GM19397 (cell line): ENCODE measurements at regions not wholly inside any gene's neighbourhood (a gene's known extent, or its start where the extent isn't known, plus 50 kb on each side); places are given as distances from the start of the nearest gene placed in this dataset.
"Not testable (repeated sequence)": the region's sequence is repeated elsewhere in the genome, so short reads cannot be mapped to it uniquely, and the experiment has no call there.

Experiments used
- ATAC-seq: cut with Tn5 transposase; IDR thresholded peaks from one replicate; pipeline ENCODE4 v1.9.1; 2021; ENCODE audit warnings: mild to moderate bottlenecking, moderate library complexity; ENCODE audit not compliant: unreplicated experiment

GRCh38 chr4:181821039-181822004 is 421.9 kb upstream of the TENM3 start:
- no peak for ATAC-seq

DNA sequence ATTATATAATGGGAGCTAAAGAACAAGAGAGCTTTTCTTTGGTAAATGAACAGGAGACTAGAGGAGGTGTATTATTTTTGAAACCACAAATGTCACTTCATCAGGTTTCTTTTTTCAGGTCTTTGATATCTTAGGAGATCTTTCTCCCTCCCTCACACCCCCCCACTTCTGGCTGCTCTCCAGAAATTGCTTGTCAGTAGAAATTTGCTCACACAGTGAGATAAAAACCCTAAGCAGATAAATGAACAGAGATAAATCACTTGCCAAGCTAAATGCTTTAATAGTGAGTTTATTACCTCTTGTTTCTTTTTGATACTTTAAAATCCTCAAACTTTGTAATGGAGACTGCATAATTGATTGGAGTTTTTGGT is 421.2 kb upstream of the TENM3 start:
- ATAC-seq = no peak

- ATAC-seq = no peak
These were observed 420.0 kb upstream of the TENM3 start for GRCh38 chr4:181823183-181823582.

DNA sequence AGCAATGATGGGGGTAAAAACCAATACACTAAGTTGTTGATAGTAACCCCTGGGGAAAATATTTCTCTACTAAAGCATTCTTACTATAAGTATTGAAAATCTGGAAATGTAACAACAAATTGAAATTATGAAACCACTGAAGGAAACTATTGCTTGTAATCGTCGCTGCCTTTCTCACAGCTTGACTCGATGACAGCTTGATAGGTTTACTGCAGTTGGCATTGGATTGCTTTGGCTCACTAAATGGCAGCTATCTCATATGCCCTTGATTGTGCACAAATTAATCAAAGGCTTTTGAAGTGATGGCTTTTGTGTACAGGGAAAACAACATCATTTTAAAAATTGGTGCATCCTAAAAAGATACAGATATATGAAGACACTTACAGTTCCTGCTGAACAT is 419.6 kb upstream of the TENM3 start:
- no peak for ATAC-seq

- ATAC-seq = no peak
These were observed 417.6 kb upstream of the TENM3 start for GRCh38 chr4:181825564-181825963.

- ATAC-seq = no peak
These were observed 416.0 kb upstream of the TENM3 start for GRCh38 chr4:181827246-181827645.

DNA sequence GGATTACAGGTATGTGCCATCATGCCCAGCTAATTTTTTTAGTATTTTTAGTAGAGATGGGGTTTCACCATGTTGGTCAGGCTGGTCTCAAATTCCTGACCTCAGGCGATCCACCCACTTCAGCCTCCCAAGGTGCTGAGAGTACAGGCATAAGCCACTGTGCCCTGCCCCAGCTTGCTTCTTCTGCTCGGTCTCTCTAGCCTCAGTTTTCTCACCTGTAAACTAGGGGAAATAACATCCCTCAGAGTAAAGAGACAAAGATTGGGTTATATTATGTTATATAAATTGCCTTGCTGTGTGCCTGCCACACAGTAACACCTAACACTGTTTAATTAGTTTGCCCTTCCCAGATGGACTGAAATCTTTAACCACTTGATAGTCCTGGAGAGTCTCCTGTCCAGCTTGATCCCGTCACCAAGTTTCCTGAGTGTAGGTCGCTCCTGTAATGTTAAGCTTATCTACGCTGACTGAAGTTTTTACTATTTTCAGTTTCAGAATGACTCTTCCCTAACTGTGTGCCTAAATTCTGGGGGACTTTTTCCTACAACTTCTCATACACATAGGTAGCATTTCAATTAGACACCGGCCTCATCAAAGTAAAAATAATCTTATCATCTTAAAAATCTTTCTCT is 412.7 kb upstream of the TENM3 start:
- no peak for ATAC-seq

- no peak for ATAC-seq
These were observed 409.1 kb upstream of the TENM3 start for GRCh38 chr4:181834071-181834470.

- ATAC-seq = no peak
These were observed 407.9 kb upstream of the TENM3 start for GRCh38 chr4:181835348-181835747.

DNA sequence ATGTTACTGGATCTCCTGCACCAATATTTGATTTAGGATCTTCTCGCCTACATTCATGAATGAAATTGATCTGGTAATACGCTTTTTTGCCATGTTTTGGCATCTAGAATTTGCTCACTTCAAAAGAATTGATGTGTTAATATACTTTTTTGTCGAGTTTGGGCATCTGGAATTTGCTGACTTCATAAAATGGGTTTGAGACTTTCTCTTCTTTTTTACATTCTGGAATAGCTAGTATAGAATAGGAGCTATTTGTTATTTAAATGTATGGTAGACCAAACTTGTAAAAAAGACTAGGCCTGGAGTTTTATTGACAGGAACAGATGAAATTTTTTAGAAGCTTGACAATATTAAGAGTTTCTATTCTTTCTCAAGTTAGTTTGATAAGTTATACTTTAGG is 404.9 kb upstream of the TENM3 start:
- no peak for ATAC-seq

- ATAC-seq = not testable (repeated sequence)
These were observed 399.4 kb upstream of the TENM3 start for GRCh38 chr4:181843797-181844196.

DNA sequence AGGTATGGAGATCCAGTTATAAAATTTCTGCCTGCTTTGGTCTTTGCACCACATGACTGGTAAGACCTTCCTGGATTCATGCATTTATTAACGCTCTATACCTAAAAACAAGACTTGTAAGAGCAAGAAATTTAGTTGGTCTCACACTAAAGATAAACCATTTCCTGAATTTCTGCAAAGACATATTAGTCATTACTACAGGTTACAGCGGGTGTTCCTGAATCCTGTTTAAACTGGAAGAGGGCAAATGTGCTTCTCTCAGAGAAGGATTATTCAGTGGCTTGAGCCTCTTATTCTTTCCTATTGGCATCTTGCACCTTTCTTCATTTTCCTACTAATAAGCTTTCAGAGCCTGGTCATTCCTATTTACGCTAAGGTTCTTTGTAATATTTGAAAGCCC is 397.6 kb upstream of the TENM3 start:
- ATAC-seq = no peak

DNA sequence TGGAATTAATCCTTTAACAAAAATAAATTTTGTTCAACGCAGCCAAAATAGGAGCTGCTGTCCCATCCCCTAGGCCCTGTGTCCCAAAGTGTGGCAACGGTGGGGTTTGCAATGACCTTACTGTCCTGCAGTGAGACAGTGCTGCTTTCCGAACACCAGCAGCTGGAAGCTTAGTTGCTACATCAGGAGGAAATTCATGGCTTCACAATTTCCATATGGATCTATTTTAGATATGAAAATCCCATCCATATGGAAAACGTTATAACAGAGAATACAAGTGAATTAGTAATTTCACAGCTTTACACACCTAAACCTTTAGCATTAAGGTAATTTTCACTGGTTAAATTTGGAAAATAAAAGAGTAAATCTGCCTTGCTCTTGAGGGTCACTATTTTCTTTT is 396.3 kb upstream of the TENM3 start:
- ATAC-seq = no peak

DNA sequence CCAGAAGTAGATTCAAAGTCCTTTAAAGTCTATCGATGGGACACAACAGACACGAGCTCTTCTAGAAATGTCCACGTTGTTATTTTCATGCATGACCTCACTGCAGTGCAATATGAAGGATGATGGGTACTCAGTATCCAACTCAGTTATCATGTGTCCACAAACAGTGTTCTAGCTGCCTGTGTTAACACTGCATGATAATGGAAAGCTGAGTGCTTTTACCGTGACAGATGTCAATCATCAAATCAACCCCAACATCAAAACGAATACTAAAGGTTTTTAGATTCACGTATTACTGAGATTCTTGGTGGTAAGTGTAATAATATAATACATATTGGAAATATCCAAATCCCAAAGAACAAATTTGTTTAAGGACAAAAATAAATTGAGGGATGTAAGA is 394.8 kb upstream of the TENM3 start:
- ATAC-seq = no peak

DNA sequence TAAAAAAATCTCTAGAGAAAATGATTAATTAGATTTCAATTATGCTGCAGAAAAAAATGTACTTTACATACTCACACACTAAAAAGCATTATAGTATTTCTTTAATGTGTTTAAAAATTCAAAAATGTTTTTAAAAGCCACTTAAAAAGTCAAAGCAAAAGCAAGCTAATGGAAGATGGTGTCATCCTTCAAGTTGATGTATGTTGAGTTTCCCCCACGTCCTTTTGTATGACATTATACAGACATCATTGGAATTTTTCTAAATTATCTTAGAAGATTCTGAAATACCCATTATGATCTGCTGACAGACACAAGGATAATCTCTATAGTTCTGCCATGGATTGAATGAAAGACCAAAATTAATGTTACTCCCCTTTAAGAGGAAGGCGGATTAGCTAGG is 393.7 kb upstream of the TENM3 start:
- no peak for ATAC-seq

GRCh38 chr4:181853881-181854511 is 389.2 kb upstream of the TENM3 start:
- no peak for ATAC-seq

DNA sequence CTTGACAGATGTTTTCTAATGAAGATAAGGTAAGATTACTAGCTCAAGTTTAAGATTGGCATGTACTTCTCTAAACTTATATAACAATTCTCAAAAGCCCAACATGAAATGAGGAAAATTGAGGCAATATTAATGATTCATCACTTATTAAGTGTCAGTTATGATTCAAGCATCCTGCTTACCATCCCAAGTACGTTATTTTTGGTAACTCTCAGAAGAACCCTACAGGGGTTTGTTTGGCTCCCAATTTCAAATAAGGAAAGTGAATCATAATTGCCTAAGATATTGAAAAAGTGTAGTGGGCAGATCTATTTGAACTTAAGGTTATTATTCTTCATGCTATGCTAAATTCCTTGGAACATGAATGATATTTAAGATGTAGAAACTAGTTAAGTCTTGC is 387.9 kb upstream of the TENM3 start:
- ATAC-seq = no peak

DNA sequence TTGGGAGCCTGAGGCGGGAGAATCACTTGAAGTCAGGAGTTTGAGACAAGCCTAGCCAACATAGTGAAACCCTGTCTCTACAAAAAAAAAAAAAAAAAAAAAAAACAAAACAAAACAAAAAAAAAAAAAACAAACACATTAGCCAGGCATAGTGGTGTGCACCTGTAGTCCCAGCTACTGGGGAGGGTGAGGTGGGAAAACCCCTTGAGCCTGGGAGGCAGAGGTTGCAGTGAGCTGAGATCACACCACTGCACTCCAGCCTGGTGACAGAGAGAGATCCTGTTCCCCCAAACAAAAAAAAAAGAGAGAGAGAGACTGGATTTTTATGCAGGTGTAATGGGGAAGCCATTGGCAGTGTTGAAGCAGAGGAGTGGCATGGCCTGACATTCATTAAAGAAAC is 385.7 kb upstream of the TENM3 start:
- ATAC-seq = not testable (repeated sequence)

DNA sequence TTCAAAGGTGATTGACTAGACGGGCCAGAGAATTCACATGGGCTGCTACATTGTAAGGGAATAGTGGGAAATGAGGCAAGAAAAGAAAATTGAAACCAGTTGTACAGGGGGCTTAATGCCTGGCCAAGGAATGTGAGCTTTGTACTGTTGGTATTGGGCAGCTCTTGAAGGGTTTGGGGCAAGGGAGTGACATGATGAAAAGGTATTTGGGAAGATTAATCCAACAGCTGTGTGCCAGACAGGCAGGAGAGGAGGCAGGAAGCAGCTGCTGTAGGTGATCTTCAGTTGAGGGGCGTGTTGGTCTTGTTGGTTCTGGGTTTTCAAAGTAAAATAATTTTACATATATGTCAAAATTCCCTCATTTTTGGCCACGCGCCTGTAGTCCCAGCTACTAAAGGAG is 384.5 kb upstream of the TENM3 start:
- ATAC-seq = no peak

- ATAC-seq = no peak
These were observed 383.8 kb upstream of the TENM3 start for GRCh38 chr4:181859439-181859838.

DNA sequence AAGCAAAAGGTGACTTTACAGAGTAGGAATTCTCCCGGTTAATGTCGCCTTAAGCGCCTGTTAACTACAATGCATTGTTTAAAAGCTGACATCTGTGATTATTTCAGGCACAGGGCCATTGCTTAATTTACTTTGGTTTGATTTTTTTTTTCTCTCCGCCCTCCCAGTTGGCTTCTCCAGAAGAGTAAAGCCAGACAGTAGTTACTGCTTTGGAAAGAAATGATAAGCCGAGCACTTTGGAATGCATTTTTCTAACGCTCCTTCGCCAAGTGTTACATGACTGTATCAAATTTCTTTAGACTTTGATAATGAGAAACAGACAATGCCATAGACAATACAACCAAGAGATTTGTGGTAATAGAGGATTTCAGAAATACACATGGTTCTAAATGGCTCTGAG is 383.0 kb upstream of the TENM3 start:
- ATAC-seq = no peak

DNA sequence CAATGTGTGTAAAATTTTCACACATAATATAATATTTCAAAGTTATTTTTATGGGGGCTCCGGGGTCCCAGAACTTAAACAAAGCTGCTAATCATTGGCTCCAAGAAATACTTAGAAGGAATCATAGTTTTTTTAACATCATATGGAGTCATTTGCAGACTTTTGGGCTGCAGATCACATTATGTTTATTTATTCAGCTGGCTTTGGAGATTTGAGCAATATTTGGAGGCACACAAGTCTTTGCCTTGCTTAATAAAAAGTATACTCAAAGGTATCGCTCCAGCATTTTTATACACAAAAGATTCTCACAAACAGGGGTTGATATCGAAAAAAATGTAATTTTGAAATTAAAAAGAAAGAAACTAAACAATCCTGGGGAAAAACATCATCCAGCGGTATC is 382.5 kb upstream of the TENM3 start:
- ATAC-seq = no peak
